ENCODE measurements at regions not wholly inside any gene's neighbourhood (a gene's known extent, or its start where the extent isn't known, plus 50 kb on each side); places are given as distances from the start of the nearest gene placed in this dataset.
"Not testable (repeated sequence)": the region's sequence is repeated elsewhere in the genome, so short reads cannot be mapped to it uniquely, and the experiment has no call there.

DNA sequence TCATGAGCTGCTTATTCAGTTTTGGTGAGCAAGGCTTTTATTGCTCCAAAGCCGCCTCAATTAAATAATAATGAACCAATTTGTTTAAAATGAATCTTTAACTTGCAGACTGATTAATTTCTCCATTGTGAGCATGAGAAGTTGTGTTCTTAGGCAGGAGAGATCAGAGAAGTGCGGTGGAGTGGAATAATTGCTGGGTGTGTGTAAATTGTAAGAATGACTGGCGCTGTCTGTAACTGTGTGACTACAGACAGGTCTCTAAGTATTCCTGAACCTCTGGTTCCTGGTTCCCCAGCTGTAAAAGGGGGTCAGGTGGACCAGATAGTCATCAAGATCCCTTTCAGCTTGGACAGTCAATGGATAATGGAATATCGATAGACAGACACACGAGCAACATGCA lies 98.0 kb upstream of the EFEMP1 start:
- DNase-seq = no peak

DNA sequence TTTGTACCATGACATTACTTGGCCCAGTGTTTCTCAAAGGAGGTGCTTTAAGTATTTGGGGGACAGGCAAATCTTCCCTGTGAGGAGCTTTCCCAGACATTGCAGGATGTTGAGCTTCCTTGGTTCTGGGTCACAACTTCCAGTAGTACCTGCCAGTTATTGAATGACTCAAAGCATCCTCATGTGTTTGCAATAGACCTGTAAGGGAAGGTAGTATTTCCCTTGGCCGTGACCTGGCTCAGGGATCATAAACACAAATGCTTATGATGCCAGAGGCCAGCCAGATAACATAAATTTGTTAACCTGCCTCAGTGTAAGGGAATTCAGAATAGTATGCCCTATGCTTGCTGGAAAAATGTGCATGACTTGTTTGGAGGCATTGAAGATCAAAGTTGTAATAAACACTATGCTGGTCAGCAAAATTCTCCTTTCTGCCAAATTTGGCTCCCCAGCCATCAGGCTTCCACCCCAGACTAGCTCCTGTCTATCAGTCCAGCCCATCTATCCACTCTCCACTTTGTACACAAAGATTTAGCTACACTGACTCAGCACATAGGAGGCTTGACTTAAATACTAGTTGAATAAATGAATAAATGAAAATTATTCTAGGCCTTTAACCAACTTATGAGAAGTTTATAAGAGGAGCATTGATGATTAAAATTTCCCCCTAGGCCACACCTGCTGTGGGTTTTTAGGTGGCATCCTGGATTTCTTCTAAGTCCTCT lies 102.0 kb upstream of the EFEMP1 start:
- no peak for DNase-seq

DNA sequence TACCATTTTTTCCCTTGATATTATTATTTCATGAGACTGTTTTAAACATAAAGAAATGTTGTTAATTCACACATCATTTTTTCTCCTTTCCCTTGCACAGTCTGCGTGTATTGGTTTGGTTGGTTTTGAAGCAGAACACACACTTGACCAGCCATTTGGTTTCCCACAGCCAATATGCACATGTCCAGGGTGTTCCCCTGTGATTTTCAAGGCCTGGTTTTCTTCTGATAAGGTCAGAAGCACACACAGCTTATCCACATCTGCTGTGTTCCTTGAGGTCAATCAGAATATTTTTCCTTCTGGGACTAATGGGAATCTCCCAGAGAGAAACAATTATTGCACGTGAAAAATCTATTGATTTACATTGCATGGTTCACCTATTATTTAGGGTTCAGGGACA lies 103.2 kb upstream of the EFEMP1 start:
- no peak for DNase-seq

DNA sequence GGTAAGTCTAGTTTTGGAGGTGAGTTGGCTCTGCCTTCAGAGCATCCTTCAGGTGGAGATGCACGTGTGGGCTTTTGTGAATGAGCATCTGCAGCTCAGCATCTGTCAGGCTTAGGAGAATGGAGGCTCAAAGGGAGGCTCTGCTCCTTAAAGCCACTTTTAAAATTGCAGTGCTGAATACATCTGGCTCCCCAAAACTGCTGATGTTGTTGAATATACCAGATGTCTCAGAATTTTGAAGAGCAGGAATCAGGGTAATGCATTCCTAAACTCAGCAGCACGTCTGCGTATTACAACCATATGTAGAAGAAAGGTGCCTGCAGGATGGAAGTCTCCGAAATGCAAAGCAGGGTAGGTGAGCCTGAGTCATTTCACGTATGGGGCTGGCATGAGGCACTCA lies 106.5 kb upstream of the EFEMP1 start:
- no peak for DNase-seq

DNA sequence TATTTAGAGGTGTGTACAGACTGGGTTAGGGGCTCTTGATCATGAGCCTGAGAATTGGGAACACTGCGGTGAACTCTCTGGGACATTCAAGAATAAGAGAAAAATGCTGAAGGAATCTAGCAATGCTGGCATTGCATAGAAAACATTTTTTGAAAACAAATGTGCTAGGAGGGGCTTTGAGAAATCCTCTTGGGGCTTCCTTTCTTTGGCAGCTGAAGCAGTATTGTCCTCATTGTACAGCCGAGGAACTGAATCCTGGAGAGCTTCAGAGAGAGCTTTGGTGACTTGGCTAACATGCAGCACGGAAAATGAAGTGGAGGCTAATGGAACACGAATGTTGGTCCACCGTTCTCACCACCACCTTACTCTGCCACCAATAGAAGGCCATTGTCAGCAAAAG lies 107.3 kb upstream of the EFEMP1 start:
- no peak for DNase-seq

DNA sequence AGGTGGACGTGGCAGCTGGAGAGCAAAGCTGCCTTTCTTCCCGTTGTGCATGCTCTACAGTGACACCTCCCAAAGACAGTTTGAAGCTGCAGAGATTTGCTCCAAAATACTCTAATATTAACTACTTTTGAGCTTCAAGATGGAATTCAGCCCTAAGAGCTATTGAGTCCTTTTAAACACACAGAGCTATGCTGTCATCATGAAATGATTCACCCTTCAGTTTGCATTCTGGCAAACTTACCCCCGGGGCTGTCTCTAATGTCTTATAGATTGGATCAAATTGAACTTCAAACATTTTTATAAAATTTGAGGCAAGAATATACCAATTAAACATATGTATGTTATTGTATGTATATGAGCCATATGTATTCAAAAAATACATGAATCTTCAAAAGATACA lies 110.7 kb upstream of the EFEMP1 start:
- no peak for DNase-seq

DNA sequence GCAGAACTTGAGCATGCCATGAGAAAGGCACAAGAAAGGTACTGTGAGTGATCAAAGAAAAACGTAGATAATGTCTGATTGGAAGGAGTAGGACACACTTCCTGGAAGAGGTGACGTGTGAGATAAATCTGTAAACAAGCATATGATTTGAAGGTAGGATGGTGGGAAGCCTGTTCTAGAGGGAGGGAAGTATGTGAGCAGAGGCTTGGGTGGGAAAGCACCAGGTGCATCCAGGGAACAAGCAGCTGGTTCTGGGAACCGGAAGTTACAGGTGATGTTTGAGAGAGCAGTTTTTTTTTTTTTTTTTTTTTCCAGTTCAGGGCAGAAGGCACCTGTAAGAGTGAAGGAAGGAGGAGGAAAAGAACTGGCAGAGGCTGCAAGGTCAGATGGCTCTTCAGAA lies 116.6 kb upstream of the EFEMP1 start:
- DNase-seq = peak in 1 of 2 experiments; percentile 26

DNA sequence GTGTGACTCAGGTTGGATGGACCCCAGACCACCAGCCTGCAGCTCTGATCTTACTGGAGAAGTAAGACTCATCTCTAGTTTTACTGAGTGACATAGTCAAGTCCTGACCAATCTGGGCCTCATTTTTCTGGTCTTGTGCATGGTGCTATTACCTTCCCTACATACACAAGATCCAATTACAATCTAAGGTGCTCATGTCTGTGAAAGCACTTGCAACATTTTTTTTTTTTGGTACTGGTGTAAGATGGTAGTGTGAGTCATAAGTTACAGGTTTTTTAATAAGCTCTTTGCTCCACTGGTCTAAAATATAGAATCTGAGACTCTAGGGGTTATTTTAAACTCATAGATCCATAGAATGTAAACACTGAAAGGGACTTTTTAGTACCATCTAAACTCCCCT lies 117.3 kb upstream of the EFEMP1 start:
- DNase-seq = no peak

DNA sequence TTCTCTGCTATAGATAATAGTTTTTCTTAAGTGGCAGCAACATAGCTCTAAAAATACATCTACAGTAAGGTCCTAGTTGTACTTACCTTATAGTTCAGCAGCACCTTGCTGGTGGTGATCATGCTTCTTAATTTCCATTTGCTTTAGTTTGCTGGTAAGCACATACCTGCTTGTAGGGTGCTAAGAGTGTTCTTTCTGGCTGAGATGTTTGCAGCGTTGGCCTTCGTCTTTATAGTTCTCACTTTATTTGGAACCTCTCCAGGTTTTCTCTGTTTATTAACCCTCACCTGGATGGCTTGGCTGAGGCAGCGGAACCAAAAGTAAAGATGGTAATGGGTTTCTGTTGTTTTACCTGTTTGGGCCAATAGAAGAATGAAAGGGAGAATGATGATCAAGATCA lies 123.6 kb upstream of the EFEMP1 start:
- peak in 1 of 2 experiments; percentile 21 for DNase-seq

DNA sequence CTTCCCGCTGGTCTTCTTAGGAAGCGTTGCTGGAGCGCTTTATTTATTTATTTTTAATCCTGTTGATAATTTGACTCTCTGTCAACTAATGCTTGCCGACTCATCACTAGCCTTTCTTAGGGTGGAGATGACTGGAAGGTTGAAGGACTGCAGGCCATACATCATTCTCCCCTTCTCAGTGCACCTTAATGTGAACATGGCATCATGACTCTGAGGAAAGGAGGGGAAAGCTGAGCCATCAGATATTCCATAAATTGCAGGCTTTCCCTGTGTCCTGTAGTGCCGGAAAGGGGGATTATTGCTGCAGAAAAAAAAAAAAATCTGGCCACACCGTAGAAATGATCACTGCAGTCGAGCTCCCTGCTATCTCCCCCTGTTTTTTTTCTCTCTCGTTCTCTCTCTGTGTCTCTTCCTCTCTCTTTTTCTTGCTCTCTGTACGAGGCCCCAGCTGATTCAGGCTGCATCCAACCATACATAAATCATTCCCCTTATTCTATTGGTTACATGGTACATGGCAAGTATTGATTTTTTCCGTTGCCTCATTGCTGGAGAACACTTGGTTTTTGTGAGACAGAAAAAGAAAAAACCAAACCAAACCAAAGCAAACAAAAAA lies 125.8 kb upstream of the EFEMP1 start:
- DNase-seq = peak; percentile 54 to 82

DNA sequence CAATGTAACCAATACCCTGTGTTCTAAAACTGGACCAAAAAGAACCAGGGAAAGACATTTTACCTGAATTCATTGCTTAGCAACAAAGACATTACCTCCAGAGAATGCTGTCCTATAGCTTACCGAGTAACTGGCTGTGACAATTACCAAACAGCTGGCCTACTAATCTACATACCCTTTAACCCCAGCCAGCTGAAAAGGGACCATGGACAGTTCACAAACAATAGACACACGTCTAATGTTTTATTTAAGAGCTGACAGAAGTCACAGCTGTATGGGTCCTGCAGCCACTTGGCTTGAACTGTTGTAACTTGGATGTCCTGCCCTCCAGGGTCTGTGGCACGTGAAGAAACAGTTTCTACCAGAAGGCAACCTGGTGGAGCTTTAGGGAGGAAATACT lies 130.1 kb upstream of the EFEMP1 start:
- no peak for DNase-seq

DNA sequence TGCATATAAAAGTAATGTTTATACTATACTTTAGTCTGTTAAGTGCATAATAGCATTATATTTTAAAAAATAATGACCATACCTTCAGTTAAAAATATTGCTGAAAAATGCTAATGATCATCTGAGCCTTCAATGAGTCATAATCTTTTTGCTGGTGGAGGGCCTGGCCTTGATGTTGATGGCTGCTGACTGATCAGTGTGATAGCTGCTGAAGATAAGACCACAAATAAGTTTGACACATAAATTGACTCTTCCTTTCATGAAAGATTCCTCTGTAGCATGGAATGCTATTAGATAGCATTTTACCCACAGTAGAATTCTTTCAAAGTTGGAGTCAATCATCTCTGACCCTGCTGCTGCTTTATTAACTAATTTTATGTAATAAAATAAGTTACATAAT lies 128.4 kb upstream of the CCDC85A start:
- no peak for DNase-seq

DNA sequence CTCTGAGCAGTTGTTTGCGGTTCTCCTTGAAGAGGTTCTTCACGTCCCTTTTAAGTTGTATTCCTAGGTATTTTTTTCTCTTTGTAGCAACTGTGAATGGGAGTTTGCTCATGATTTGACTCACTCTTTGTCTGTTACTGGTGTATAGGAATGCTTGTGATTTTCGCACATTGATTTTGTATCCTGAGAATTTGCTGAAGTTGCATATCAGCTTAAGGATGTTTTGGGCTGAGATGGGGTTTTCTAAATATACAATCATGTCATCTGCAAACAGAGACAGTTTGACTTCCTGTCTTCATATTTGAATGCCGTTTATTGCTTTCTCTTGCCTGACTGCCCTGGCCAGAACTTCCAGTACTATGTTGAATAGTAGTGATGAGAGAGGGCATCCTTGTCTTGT lies 122.5 kb upstream of the CCDC85A start:
- DNase-seq = not testable (repeated sequence)

DNA sequence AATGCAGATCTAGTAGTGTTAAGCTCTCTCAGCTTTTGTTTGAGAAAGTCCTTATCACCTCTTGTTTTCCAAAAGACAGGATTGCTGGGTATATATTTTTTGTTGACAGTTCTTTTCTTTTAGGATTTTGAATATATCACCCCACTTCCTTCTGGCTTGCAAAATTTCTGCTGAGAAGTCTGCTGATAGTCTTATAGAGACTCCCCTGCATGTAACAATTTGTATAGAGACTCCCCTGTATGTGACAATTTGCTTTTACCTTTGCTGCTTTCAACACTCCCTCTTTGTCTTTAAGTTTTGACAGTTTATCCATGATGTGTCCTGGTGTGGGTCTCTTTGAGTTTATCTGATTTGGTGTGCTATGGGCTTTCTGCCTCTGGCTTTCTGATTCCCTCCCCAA lies 115.0 kb upstream of the CCDC85A start:
- no peak for DNase-seq

DNA sequence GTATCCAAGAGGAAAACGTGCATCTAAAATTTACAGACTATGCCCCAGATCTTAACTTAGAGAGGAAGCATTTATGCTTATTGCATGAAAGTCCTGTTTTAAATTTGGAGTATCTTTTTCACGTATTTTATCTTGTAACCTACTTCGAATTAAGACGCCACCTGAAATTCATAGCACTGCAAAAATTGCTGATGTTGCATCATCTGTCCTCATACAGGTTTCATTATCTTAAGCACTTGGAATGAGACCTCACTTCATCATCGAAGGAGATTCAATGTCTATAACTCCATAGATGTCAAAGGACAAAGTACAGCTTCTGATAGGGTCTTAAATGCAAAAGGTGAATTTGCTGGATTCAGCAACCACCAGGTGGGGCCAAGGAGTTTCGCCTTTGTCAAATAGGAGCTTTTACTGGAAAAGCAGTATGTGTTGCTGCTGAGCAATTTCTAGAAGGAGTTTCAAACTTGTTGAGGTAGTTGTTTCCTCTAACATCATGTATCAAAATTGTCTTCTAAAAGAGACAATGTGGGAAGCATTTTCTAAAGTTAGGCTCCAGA lies 106.4 kb upstream of the CCDC85A start:
- DNase-seq = peak in 1 of 2 experiments; percentile 23

DNA sequence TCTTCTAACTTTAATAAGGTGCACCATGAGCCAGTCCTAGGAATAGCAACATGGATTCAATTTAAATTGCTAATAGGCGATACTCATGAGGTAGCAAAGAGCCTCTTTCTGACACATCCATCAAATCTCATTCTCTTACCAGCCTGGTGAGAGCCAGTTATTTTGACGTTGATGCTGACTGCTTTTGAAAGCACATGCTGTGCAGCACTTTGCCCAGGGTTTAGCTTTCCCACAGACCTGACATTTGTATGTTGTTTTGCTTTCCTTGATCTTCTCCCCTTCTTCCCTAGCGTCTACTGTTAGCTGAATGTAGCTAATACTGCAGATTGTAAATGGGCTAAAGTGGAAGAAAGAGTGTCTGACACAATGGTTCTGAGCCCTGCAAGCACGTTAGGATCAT lies 101.1 kb upstream of the CCDC85A start:
- no peak for DNase-seq

DNA sequence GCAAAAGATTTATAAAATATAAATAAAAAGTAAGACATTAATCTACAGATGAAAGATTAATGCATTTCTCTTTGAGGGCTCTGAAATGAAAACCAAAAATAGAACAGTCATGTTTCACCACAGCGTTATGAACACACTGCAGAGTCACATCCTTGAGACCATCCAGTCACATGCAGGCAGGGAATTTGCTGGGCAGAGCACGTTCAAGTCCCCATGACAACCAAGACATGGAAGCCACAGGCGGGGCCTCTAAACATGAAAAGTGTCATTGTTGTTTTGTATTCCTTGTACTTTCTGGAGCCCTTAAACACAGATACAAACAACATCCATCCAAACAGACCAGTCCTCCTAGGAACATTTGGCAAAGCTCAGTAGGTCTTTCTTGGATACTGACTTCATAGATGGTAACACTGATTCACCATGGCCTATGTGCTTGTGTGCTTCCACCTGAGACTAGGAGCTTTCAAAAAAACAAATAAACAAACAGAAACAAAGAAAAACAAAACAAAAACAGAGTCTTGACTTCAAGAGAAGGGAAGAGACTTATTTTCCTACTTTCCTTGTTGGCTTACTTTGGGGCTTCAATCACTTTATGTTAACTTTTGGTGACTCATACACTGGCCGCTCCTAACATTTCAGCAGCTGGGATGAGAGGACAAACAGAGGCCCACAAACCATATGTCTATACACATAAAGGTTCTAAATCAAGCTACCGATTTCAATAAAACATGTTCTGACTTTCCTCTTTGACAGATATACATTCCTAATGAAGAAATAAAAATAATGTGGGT lies 99.5 kb upstream of the CCDC85A start:
- DNase-seq = no peak

DNA sequence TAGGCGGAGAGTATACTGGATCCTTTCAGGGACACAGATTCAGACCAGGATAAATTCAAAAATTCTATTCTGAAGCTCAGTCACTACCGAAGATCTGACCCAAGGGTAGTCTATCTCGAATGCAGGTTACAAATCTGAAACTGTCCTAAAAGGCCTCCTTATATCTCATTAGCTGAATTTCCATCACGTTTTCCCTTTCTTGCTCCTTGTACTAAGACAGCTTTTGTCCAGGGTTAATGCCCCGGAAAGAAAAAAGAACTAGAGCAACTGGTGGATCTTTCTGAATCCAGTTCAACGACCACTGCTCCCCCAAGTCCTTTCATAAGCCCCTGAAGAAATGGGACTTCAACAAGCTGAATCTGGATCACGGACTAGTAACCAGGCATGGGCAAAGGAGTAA lies 97.5 kb upstream of the CCDC85A start:
- no peak for DNase-seq

DNA sequence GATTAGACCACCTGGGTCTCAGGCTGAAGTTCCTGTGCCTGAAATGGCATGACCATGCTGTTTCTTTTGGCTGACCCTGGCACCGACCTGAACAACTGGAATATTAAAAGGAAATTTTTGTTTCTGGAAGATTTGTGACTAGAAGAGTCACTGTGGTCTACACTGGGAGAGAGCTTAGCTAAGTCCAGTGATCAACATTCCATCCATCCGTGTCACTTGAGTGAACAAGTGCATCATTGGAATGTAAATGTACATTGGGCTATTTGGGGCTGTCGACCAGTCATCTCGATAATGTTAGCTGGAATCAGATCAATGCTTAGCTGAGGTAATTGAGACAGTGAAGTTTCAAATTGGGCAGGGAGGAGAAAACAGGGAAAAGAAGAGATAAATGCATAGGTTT lies 95.4 kb upstream of the CCDC85A start:
- no peak for DNase-seq

DNA sequence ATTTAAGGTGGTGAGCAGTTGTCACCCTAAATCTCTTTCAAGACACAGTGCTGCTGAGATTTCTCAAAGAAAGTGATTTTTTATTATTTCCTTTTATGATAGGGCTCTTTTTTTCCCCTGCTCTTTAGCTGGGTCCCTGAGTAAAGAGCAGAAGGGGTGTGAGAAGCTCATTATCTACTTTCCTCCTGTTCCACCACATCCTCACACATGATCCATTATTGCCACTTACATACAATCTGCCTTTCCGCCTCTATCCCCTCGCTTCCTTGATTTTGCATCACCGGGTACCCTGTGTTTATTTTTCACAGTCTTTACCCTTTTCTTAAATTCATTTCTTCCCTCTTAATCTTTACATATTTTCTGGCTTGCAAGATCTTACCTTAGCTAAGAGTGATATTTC lies 93.9 kb upstream of the CCDC85A start:
- no peak for DNase-seq

DNA sequence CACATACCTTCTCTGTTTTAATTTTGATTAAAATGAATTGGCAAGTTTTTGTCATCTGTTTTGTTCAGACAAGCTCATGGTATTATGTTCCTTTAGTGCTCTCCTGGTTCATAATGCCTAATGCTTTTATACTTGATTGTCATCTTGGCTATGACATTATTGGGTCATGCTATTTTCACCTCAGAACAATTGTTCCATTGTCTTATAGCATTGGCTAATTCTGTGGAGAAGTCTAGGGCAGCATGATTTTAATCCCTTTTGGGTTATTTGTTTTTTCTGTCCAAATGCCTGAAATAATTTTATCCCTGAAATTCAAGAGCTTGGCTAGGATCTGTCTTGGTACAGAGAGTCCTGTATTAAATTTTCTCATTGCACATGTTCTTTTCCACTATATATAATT lies 83.8 kb upstream of the CCDC85A start:
- DNase-seq = no peak

DNA sequence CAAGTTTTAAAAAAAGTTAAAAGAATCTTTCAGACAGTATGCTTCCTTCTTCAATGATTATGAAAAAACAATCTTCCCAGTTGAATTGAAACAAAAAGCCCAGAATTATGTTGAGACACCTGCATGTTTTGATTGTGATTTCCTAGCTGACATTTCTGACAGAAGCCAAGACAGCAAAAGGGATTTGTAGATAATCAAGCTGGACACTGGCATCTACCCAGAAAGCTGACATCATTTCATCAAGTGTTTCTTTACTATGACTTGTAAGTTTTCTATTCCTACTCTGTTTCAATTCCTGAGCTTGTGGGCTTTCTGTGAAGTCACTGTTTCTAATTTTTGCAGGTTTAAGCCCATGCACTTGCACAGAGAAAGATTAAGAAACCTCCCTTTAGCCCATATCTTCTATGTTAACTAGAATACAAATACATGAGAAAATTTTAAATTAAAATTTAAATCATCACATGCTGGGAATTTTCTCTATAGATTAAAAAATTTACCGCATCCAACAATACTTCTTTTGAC lies 82.9 kb upstream of the CCDC85A start:
- no peak for DNase-seq

DNA sequence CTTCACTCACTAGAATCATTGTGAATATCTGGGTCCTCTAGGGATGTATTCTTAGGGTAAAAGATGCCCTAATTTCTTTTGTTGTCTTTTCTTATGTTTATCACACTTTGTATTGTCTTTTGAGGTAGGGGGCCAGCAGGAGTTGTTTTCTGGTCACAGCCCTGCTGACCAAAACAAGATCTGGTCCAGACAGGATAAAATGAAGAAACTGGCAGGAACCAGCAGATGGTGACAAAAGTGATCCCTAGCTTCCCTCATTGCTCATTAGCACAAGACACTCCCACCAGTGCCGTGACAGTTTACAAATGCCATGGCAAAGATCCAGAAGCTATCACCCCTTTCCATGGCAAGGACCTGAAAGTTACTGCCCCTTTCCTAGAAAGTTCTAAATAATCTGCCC lies 81.7 kb upstream of the CCDC85A start:
- DNase-seq = no peak

DNA sequence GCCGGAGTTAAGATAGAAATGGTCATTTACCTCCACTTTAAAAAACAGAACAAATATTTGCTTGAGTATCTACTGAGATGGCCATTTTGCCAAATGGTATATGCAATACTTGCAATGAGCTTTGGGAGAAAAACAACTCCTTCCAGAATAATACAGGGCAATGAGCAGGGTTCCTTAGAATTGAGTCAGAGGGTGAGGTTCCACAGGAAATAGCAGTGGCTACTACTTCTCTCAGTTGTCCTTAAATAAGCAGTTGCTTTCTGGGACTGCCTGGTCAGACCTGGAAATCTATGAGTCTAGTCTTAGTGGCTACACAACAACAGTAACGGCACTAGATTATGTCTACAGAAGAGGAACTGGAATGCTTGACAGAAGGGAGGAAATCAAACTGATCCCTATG lies 80.9 kb upstream of the CCDC85A start:
- no peak for DNase-seq

Measured in NCI-H187 (cell line).